Activated CD4-positive, alpha-beta T cell treated with anti-CD3 and anti-CD28 coated beads, Interleukin-2, amount 50 U/mL, for 16 hours (primary cell): ENCODE measurements at regions not wholly inside any gene's neighbourhood (a gene's known extent, or its start where the extent isn't known, plus 50 kb on each side); places are given as distances from the start of the nearest gene placed in this dataset.
A peak's percentile ranks its signal among the peaks of the same experiment; 100 is the strongest.

Experiments used
- DNase-seq: peaks from one replicate; pipeline ENCODE4 v3.0.0-alpha.2; 2020

DNA sequence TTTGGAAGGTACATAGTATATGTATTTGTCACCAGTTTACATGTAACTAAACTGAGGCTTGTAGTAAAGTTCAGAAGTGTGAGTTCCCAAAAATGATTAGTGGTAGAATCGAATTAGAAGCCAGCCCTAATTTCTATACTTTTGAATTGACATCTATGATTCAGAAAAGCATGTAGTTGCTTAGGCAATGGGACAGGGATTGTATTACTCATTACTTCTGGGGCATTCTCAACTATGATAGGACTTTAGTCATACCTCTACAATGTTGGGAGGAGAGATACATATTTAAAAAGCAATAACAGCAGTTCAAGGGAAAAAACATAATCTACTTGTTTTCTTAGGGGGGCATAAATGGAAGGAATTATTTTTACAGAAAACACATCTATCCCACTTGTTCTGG is 277.9 kb upstream of the E2F7 start:
- no peak for DNase-seq

DNA sequence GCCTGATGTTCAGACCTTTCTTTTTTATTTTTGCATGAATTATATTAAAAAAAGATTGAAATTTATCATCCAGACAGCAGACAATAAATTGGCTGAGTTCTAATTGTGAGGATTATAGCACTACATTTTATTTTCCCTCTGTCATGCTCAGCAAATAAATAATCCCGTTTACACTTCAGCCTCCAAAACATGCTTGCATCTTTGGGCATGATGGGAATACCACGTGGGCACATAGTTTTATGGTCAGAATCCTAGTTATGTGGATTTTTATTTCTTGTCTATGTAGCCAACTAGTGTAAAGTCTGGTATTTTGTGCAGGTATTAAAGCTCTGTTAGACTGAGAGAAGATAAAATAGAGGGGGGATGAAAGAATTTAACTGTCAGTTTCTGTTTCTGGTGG is 276.9 kb upstream of the E2F7 start:
- DNase-seq: no peak

DNA sequence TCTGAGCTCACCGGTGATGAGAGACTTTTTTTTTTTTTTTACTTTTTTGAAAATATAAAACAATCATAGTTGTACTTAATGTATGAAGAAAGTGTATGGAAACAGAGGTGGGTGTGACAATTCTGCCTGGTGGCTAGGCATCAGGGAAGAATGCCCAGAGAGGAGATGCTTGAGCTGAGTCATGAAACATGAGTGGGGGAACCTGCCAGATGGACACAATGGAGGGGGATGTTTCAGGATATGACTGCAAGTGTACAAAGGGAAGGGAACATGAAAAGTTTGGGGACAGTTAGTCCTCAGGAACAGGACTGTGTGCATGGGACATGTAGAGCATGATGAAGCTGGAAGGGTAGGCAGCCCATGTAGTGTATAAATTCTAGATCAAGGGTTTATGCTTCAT is 274.2 kb upstream of the E2F7 start:
- no peak for DNase-seq

DNA sequence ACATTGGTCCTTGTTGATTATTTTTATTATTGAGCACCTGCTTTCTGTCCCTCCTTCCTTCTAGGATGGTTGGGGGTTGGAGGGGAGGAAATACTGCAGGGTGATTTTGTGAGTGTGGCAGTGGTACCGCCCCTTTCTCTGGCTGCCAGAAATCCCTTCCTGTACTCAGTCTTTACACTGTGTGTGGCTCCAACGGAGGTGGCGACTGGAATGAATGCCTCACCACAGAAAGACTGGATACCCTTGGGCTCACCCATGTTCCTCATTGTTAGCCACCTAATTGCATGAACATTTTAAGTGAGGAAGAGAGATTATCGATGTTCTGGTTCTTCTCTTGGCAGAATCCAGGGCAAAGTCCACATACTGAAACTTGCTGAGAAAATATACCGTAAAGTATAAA is 272.0 kb upstream of the E2F7 start:
- DNase-seq: no peak

DNA sequence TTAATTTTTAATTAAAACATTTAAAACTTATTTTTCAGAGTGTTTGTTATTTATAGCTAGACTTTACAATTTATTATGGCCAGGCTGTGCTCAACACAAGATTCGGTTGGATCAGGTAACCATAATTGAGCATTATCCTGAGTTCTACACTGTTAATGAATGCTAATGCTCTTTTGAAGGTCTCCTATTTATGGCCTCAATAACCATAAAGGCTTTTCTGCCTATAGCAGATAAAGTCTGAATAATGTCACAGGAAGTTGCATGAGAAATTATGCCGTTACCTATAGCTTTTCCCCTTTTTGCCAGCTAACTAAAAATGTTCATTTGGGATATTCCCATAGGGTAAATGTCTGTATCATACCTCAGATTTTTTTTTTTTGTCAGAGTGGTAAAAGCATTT is 269.4 kb upstream of the E2F7 start:
- no peak for DNase-seq

DNA sequence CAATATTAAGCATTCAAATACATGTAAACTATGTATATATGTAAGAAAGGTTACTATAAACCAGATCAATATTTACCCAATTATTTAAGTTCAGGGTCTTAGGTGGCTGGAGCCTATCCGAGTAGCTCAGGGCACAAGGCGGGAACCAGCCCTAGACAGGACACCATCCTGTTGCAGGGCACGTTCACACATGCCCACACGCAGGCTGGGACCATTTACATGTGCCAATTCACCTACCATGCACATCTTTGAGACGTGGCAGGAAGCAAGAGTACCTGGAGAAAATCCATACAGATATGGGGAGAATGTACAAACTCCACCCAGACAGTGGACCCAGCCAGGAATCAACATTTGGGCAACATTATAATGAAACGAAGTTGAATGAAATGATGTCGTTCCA is 263.0 kb upstream of the E2F7 start:
- no peak for DNase-seq

DNA sequence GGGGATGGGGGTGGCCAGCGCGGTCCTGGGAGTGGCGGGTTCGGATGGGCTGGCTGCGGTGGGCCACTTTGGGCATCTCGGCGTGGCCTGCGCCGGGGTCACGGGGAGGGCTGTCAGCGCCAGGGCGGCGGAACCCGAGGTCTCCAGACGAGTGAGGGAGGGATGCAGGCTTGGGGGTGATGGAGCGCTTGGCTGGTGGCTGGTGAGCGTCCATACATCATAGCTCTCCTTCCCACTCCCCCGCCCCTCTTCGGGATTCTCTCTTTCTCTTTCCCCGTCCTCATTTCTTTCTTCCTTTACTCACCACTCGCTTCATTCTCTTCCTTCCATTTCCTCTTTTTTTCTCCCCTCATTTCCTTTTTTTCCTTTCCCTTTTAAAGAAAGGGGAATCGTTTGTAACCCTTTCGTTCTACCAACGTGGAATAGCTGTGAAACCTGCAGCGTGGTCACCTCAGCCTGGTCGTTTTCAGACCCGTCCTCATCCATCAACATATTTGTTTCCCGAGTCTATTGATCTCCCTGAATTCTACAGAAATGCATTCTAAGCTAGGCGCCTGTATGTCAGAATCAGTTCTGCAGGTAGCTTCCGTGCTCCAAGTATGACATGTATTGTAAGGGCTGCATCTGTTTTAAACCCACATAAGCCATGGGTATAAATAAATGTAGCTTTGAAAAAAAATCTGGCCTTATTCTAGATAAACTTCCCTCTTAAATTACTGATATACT is 260.3 kb upstream of the E2F7 start:
- no peak for DNase-seq

DNA sequence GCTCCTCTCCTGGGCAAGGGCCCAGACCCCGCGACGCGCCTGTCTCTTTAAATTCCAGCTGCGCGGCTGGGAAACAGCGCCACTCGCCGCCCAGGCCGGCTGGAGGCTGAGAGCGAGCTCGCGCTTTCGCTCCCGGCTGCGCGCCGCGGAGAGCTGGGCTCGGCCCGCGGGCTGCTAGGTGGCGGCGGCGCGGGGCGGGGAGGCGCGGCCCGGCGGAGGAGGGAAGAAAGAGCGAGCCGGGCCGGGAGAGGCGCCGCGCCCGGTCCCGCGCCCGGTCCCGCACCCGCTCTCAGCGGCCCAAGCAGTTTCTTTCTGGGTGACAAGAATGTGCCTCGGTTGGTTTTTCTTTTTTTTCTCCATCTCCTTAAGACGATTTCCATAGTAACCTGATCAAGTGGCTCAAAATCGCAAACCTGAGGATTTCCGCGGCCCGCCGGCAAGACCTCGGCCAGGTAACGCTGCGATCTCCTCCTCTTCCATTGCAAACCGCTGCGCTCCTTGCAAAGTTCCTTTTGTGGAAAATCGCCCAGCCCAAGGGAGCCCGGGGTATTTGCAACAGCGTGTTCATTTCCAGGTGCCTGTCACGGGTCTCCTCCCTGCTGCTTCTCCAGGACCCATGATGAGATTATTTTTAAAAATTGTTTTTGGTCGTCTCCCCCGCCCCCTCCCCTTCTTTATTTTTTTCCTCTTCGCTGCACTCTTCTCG is 259.5 kb upstream of the E2F7 start:
- peak; percentile 48 for DNase-seq

DNA sequence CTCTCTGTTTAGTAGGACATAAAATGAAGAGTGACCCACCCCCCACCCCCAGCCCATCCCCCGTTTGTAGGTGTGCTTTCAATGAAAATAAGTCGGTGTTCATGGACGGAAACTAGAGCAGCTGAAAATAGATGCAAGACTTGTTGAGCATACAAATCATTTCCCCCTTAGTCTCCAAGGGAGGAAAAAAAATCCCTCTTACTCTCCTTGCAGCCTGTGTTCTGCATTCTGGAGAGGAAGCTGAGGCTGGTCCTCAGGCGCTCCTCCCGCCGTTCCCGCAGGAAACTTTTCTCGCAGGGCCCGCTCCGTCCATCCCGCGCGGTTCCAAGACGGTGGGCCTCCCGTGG is 259.0 kb upstream of the E2F7 start:
- DNase-seq: no peak

DNA sequence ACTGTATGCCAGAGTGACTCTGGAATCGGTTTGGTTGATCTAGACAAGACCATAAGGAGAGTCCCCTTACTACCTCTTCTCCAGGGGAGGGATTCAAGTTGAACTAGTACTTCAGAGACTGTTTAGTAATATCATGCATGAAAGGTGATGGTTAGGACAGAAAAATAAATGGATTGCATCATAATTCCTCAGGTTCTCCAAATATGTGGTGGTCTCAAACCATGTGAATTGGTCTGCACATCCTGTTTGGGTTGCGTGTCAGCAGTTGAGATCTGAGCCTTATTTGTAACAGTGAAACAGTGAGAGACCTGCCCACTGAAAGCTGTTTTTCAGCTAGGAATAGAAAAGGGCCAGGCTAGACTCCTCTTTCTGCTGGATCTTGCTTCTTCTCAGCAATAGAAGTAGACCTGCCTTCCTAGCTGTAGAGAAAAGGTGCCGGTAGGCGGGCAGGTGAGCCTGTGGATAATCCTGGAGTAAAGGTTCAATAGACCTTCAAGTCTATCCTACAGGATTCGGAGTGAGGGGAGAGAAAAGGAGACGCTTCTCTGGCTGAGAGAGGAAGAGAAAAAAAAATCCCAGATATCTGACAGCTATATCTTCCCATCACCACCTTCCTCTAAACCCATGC is 258.5 kb upstream of the E2F7 start:
- no peak for DNase-seq

DNA sequence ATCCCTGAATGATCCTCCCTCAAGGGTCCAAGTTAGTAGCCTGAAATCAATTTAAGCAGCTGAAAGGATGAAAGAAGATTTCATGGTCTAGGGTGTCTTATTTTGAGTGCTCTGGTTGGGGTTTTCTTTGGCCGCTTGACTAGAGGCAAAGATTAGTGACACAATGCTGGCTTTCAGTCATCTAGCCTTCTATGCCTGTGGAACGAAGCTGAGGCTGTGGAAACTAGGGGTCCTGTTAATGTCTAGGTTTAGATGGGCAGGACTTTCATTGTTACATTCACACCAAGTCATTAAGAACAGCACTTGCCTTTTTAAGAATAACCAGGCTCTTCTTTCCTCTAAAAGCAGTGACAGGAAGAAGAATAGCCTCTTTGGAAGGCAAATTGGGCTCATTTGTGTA is 253.8 kb upstream of the E2F7 start:
- DNase-seq: no peak

DNA sequence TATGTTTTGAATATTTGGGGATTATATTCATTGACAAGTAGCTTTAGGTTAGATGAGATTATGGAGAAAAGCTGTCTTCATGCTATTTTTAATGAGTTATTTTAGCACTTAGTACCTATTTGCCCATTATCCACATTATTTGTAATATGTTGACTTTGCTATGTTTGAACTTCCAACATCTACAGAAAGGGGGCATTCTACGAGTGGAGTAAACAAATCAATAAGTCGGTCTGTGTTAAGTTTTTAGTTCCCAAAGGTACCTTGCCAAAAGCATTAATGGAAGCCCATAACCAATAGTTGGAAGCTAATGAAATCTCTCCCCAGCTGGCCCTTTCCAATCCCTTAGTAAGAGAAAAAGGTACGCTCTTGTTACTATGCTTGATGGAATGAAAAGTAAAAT is 250.0 kb upstream of the E2F7 start:
- DNase-seq: no peak

DNA sequence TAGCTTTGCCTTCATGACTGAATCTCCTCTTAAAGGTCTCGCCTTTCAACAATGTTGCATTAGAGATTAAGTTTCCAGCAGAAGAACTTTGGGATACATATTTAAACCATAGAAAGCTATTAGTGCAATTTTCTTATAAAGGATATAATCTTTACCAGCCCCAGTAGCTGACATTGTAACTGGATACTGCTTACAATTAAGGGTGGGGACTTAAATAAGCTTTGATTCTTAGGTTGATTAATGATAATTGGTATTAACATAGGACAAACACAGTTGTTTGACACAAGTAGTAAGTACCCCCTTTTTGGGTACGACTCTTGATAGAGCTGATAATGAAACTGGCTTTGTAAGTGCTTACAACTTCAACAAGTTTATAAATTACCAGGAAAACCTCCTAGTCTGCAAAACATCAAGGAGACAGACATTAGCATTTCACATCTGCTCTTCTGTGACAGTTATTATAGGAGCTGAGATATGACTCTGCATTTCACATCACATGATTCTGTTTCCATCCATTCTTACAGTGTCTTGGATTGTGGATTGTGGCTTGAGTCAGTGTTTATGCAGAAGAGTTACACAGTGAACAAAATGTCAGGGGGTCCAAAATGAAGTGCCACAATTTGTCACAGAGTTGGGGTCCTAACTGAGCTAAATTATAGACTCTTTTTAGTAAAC is 249.1 kb upstream of the E2F7 start:
- no peak for DNase-seq

DNA sequence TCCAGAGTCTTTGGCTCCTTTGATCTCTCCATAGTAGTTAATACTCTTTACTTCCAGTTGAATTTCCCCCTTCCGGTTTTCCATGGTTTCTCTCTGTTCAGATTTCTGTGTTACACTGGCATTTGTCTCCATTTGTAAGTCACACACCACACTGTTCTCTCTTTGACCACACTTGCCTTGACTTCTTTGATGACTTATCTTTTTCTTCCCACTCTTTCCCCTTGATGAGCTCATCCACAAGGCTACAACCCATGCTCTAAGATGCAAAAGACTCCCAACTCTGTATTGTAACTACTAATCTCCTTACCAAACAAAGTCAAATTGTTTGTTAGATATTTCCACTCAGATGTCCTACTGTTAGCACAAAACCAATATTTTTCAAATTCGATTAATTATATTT is 242.7 kb upstream of the E2F7 start:
- no peak for DNase-seq

DNA sequence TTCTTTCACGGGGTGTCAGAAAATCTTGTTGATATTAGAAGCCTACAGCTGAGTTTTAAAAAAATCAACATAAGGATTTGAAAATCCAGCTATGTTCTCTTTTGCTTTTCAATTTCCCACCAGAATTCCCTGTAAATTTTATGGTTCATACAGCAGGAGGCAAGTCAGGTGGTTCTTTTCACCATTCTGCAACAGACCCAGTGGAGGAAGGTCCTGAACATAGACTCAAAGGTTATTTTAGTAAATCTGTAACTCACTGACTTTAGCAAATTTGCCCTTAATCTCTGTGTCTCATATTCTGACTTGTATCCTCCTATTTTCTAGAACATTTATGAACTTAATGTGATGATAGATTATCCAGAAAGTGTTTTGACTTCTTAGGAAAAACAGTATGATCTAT is 235.4 kb upstream of the E2F7 start:
- DNase-seq: no peak

DNA sequence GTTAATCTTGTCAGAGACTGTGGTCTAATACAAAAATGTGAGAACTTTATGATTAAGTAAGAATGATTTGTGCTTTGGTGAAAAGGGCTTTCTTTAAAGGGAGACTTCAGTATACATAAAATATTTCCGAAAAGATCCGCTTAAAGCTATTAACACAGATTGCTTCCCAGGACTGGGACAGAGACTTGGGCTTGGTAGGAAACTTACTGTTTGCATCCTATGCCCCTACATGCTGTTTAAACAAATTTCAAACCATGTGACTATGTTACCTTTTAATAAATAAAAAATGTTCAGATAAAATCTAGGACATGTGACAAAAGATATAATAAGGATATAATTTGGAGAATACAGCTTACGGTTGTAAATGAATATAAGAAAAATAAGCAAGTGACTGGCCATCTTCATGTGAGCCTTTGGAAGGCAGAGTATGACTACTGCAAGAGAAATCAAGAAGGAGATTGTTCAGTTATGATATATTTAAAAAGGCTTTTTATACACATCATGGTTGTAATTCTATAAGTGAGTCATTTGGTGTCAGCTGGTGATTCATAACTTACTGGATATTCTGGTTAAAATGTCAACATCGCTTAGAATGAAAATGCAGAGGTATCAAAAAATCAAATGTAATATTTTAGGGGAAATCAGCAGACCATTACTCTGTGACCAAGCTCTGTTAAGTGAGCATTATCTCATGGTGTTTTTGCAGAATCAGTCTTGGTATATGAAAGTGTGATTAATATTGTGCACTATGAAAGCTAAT is 234.7 kb upstream of the E2F7 start:
- peak; percentile 0 for DNase-seq

DNA sequence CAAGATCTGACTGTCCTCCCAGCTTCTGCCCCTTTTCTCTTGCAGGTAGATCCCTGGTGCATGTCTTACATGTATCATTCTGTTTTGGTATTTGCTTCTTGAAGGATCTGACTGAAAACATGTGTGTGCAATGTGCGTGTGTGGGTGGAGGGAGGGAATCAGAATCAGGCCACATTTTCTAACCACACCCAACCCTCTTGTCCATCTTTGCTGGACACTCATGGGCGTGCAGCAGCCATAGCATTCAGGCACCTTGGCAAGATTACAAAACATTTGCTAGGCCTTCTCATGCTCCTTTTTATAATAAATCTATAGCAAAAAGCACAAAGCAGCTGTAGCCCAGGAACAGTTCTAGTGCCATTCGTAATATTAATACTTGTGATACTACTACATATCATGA is 233.6 kb upstream of the E2F7 start:
- DNase-seq: no peak

DNA sequence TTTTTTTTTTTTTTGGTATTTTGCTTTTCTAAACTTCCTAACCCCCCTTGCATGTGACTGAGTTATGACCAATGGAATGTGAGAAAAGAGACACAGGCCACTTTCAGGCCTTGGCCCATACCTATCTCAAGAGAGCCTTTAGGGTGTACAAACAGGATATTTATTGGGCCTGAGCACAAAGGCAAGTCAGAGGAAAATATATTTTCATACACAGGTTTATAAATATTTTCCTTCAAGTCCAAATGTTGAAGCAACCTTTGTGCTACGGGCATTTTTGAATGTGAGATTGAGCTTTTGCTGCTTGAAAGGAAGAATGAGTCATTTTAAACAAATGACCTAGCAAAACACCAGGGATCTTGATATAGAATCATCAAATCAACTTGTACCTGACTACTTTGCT is 228.6 kb upstream of the E2F7 start:
- DNase-seq: no peak

DNA sequence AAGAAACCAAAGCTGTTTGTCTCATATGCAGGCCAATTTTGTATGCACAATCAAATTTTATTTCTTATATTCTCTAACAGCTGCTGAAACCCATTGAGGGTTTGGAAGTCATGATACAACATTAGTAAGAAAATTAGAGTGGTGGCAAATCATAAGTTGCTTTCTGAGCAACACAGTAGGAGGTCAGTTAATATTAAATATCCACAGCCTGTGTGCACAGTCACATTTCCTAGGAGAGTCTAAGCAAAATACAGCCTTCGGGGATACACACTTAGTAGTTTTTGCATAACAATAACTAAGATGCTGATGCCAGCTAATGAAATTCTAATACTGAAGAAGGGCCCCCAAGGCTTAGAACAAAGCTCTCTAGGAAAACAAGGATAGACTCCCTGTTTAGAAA is 209.6 kb upstream of the E2F7 start:
- no peak for DNase-seq

DNA sequence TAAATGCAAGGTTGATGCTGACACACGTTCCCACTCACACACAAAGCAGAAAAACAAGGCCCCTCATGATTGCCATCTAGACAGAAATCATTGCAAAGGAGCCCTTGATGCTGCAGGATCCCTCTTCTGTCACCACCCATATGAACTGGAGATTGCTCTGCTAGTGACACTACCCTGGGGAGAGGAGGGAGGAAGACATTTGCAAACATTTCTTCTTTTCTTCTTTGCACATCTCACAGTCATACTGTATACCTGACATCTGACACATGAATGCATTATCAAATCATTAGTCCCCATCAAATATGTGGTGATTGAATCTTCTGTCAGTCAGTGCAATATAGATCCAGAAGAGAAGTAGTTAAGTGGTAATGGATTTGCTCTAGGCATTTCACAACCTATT is 208.5 kb upstream of the E2F7 start:
- no peak for DNase-seq

DNA sequence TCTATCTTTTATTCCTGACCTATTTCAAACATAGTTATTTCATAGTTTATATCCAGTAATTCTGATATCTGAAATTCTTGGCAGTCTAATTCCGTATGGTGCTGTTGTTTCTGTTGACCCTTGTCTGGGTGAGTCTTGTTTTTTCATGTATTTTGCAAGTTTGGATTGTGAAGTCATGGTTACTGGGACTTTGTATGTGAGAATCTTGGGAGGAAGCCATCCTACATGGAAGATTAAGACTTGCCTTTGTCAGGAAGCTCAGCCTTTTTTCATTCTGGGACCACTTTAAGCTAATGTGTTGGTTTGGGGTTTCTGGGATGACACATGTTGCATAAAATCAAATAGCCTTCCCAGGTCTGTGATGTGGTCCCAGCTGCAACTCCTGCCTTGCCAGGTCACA is 191.6 kb upstream of the E2F7 start:
- DNase-seq: no peak

DNA sequence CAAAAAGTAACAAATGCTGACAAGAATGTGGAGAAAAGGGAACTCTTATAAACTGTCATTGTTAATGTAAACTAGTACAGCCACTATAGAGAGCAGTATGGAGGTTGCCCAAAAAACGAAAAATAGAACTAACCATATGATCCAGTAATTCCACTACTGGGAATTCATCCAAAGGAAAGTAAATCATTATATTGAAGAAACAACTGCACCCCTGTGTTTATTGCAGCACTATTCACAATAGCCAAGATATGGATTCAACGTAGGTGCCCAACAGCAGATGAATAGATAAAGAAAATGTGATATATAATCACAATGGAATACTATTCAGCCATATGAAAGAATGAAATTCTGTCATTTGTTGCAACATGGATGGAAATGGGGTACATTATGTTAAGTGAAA is 188.0 kb upstream of the E2F7 start:
- DNase-seq: no peak

DNA sequence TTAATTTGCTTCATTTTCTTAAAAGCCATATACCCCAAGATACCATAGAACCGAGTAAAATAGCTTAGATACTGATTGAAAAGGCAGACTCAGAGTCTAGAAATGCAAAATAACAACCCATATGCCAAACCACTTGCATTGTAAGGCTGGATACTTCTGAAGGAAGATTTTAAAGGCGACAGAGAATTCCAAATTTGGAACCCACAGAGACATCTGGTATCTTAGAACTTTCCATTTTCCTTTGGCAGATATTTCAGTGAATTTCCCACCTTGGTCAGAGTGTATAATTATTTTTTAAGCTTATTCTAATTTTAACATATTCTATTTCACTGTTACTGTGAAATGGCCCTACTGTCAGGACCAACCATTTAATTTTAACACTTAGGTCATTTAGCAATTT is 186.4 kb upstream of the E2F7 start:
- no peak for DNase-seq
